SJSA1 (cell line): ENCODE measurements at regions not wholly inside any gene's neighbourhood (a gene's known extent, or its start where the extent isn't known, plus 50 kb on each side); places are given as distances from the start of the nearest gene placed in this dataset.

Source experiments
- DNase-seq, 2 experiments: peaks; one replicate each; pipeline ENCODE4 v3.0.0-alpha.2; 2015 to 2020; ENCODE audit warnings: low spot score in 2 of 2, low read depth in 1 of 2
- H3K27ac ChIP-seq: fragments of 250-450 bp; sonication (Bioruptor Pico); 2 replicates; pipeline ENCODE4 v1.5.1; 2020; ENCODE audit warnings: mild to moderate bottlenecking, moderate library complexity
- H3K27me3 ChIP-seq: fragments of 250-450 bp; sonication (Bioruptor Pico); replicated peaks from 2 replicates; pipeline ENCODE4 v1.5.1; 2020; ENCODE audit warnings: mild to moderate bottlenecking, moderate library complexity
- H3K36me3 ChIP-seq: fragments of 250-450 bp; sonication (Bioruptor Pico); 2 replicates; pipeline ENCODE4 v1.5.1; 2020; ENCODE audit warnings: mild to moderate bottlenecking
- H3K4me1 ChIP-seq: fragments of 250-450 bp; sonication (Bioruptor Pico); replicated peaks from 2 replicates; pipeline ENCODE4 v1.6.1; 2021; ENCODE audit warnings: mild to moderate bottlenecking
- H3K4me3 ChIP-seq: fragments of 250-450 bp; sonication (Bioruptor Pico); 2 replicates; pipeline ENCODE4 v1.5.1; 2020; ENCODE audit warnings: mild to moderate bottlenecking
- H3K9me3 ChIP-seq: fragments of 250-450 bp; sonication (Bioruptor Pico); replicated peaks from 2 replicates; pipeline ENCODE4 v1.5.1; 2020; ENCODE audit warnings: mild to moderate bottlenecking

- H3K4me1 ChIP-seq = no peaks in the 10 kb centered on the region
- no peaks in the 10 kb centered on the region for H3K9me3 ChIP-seq
- H3K36me3 ChIP-seq = no peaks in the 10 kb centered on the region
- H3K27me3 ChIP-seq = no peaks in the 10 kb centered on the region
- H3K4me3 ChIP-seq = no peak overlapping the region
- H3K27ac ChIP-seq = no peak overlapping the region
- no peak for DNase-seq
Measured at GRCh38 chr4:1494416-1495315, 88.4 kb upstream of the NKX1-1 start.

- no peak for DNase-seq
- H3K27me3 ChIP-seq = no peaks in the 10 kb centered on the region
- no peak overlapping the region for H3K4me3 ChIP-seq
Measured at GRCh38 chr4:1493540-1494287, 87.5 kb upstream of the NKX1-1 start.

GRCh38 chr4:1492651-1493539, 86.7 kb upstream of the NKX1-1 start:
- Histone ChIP-seq H3K27ac (no peak overlapping the region), H3K36me3 (no peaks in the 10 kb centered on the region), H3K4me1 (no peaks in the 10 kb centered on the region), H3K27me3 (no peaks in the 10 kb centered on the region), H3K9me3 (no peaks in the 10 kb centered on the region), H3K4me3 (no peak overlapping the region)
- DNase-seq = no peak

More at GRCh38 chr4:1493540-1494287, 87.5 kb upstream of the NKX1-1 start:
- Histone ChIP-seq H3K4me1 (no peaks in the 10 kb centered on the region), H3K27ac (no peak overlapping the region), H3K36me3 (no peaks in the 10 kb centered on the region), H3K9me3 (no peaks in the 10 kb centered on the region)

- no peak for DNase-seq
- no peaks in the 10 kb centered on the region for H3K9me3 ChIP-seq
- no peaks in the 10 kb centered on the region for H3K36me3 ChIP-seq
- H3K27me3 ChIP-seq = no peaks in the 10 kb centered on the region
- no peak overlapping the region for H3K4me3 ChIP-seq
- no peaks in the 10 kb centered on the region for H3K4me1 ChIP-seq
- no peak overlapping the region for H3K27ac ChIP-seq
Measured at GRCh38 chr4:1492142-1492457, 85.9 kb upstream of the NKX1-1 start.

- no peaks in the 10 kb centered on the region for H3K36me3 ChIP-seq
- H3K4me1 ChIP-seq = no peaks in the 10 kb centered on the region
- H3K4me3 ChIP-seq = no peak overlapping the region
- no peak overlapping the region for H3K27ac ChIP-seq
- no peak for DNase-seq
- H3K27me3 ChIP-seq = no peaks in the 10 kb centered on the region
- H3K9me3 ChIP-seq = no peaks in the 10 kb centered on the region
Measured at GRCh38 chr4:1491328-1492141, 85.3 kb upstream of the NKX1-1 start.

- Histone ChIP-seq H3K27me3 (no peaks in the 10 kb centered on the region), H3K36me3 (no peaks in the 10 kb centered on the region), H3K4me3 (no peak overlapping the region), H3K9me3 (no peaks in the 10 kb centered on the region), H3K27ac (no peak overlapping the region), H3K4me1 (no peaks in the 10 kb centered on the region)
- DNase-seq = no peak
Measured at GRCh38 chr4:1490654-1491327, 84.5 kb upstream of the NKX1-1 start.

- no peaks in the 10 kb centered on the region for H3K27me3 ChIP-seq
- no peak overlapping the region for H3K4me3 ChIP-seq
- DNase-seq = no peak
Measured at GRCh38 chr4:1490011-1490653, 83.9 kb upstream of the NKX1-1 start.

GRCh38 chr4:1489639-1489995, 83.4 kb upstream of the NKX1-1 start:
- no peak for DNase-seq
- Histone ChIP-seq H3K4me1 (no peaks in the 10 kb centered on the region), H3K27me3 (no peaks in the 10 kb centered on the region), H3K27ac (no peak overlapping the region), H3K9me3 (no peaks in the 10 kb centered on the region), H3K36me3 (no peaks in the 10 kb centered on the region), H3K4me3 (no peak overlapping the region)

More at GRCh38 chr4:1490011-1490653, 83.9 kb upstream of the NKX1-1 start:
- Histone ChIP-seq H3K36me3 (no peaks in the 10 kb centered on the region), H3K27ac (no peak overlapping the region), H3K4me1 (no peaks in the 10 kb centered on the region), H3K9me3 (no peaks in the 10 kb centered on the region)

- Histone ChIP-seq H3K9me3 (no peaks in the 10 kb centered on the region), H3K27ac (no peak overlapping the region), H3K4me1 (no peaks in the 10 kb centered on the region), H3K27me3 (no peaks in the 10 kb centered on the region), H3K36me3 (no peaks in the 10 kb centered on the region), H3K4me3 (no peak overlapping the region)
- DNase-seq = no peak
Measured at GRCh38 chr4:1488831-1489638, 82.8 kb upstream of the NKX1-1 start.

- H3K27me3 ChIP-seq = no peaks in the 10 kb centered on the region
- H3K27ac ChIP-seq = no peak overlapping the region
- no peak overlapping the region for H3K4me3 ChIP-seq
- H3K36me3 ChIP-seq = no peaks in the 10 kb centered on the region
- no peak for DNase-seq
- H3K9me3 ChIP-seq = no peaks in the 10 kb centered on the region
- H3K4me1 ChIP-seq = no peaks in the 10 kb centered on the region
Measured at GRCh38 chr4:1488357-1488756, 82.1 kb upstream of the NKX1-1 start.

GRCh38 chr4:1487761-1488160, 81.5 kb upstream of the NKX1-1 start:
- Histone ChIP-seq H3K4me3 (no peak overlapping the region), H3K27me3 (no peaks in the 10 kb centered on the region), H3K4me1 (no peaks in the 10 kb centered on the region), H3K36me3 (no peaks in the 10 kb centered on the region), H3K27ac (no peak overlapping the region), H3K9me3 (no peaks in the 10 kb centered on the region)
- no peak for DNase-seq

- H3K36me3 ChIP-seq = no peaks in the 10 kb centered on the region
- no peak for DNase-seq
- no peak overlapping the region for H3K27ac ChIP-seq
- H3K9me3 ChIP-seq = no peaks in the 10 kb centered on the region
- no peak overlapping the region for H3K4me3 ChIP-seq
- H3K27me3 ChIP-seq = no peaks in the 10 kb centered on the region
- H3K4me1 ChIP-seq = no peaks in the 10 kb centered on the region
Measured at GRCh38 chr4:1487106-1487505, 80.9 kb upstream of the NKX1-1 start.
